CMK (cell line): ENCODE measurements at regions not wholly inside any gene's neighbourhood (a gene's known extent, or its start where the extent isn't known, plus 50 kb on each side); places are given as distances from the start of the nearest gene placed in this dataset.

Experiments used
- DNase-seq: peaks from one replicate; pipeline ENCODE4 v3.0.0-alpha.2; 2010; ENCODE audit warnings: low read depth

DNA sequence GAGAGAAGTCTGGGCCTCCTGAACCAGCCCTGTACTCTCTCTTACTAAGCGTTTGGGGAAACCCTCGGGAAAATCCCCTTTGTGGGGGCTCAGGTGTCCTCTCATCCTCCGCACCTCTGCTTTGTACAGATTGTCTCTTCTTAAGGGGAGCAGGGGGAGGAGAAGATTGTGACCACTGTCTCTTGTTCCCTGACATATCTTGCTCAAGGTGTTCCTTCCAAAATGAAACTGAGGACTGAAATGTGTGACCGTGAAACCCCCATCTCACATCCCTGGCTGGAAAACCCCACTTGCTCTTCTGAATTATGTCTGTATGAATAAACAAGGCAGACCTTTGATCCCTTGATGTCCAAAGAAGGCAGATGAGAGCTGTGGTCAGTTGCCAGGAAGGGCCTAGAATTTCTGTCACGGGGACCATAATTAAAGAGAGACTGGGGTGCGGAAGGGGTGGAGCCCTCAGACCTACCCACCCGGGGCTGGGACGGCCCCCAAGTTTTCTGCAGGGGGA lies 369.8 kb downstream of the AACS start:
- DNase-seq = no peak

DNA sequence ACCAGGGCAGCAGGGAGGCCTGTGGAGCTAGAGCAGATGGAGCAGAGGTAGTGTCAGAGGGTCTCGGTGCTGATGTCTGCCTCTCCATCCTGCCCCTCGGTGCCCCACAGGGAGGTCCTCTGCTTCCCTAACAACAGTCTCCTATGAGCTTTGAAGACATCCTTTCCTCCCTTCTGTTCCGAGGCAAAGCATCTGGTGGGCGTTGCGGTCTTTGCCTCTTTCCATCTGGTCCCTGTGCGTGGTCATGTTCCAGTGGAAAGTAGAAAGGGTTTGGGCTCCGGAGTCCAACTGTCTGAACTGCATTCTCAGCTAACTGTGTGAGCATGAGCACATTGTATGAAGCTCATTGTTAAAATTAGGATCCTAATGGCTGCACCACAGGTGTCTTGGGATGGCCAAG lies 370.6 kb downstream of the AACS start:
- DNase-seq = no peak

DNA sequence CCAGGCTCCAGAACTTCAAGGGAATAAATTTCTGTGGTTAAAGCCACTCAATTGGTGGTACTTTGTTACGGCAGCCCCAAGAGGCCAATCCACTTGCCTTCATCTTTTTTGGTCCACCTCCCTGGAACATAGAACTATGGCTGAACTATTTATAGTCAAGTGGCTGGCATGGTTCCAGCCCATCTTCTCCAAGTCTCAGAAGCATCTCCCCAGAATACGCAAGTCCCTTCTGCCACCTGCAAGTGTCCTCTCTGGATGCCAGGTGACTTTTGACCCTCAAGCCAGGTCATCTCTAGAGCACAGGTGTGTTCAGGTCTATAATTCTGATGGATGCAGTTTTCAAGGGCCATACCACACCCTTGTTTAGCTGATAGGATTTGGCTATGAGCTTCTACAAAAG lies 371.5 kb downstream of the AACS start:
- no peak for DNase-seq

DNA sequence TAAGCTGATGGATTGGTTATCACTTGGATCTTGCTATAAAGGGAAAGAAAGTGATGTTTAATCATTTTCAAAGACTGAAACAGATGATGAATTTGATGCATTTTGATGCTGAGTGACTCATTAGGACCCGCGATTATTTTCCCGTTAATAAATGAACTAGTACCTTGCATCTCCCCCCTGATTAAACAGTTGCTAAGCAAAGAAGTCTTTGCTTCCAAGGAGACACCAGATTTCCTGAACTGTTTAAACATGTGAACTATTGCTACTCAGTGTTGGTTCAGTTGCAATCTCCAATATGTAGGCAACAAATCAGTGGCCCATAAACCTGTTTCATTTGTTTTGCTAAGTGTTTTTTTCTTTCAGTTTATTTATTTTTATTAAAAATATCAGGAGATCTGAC lies 375.2 kb downstream of the AACS start:
- DNase-seq = no peak

DNA sequence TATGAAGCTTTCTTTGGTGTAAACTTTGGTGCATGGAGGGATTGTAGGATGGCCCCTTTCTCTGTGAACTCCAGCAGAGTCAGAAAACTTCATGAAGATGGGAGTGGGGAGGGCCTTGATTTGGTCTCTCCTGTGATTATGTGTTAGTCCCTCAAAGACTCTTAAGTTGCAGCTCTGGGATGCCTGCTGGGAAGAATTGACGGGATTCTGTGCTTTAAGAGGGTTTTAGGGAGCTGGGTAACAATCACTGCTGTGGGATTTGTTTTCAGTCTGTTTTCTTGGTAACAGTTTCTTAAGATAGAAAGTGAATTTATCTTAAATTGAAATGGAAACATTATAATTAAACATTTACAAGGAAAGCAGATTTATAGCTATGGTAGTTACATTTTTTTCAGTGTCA lies 378.1 kb downstream of the AACS start:
- no peak for DNase-seq

DNA sequence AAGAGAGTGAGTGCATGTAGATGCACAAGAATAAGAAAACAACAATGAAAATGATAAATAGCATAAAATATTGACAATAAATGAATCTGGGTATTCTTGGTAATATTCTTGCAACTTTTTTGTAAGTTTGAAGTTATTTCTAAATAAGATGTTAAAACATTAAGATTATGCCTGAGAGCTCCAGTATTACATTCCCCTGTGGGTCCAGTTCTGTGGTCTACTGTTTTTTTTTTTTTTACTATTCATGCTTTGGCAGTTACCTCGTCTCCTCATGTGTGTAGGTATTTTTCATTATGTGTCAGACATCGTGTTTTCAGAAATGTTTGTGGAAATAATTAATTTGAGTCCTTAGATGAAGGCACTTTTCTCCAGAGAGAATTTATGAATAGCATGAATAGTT lies 386.2 kb downstream of the AACS start:
- DNase-seq = no peak

DNA sequence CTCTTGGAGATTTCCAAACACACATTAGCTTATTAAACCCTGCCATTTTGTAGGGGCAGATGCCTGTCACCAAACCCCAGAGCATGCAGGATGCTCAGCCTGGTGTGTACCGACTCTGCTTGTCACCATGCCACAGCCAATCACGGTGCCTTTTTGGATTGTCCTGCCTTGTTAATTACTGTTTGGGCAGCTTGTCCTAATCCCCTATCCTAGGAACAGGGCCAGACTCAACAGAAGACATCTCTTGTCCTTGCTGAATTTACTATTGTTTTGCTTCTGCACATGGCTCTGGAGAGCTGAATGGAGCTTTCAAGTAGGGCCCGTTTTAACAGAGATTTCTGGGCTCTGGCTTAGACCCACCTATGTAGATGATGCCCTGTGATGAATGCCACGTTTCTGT lies 388.5 kb downstream of the AACS start:
- DNase-seq = no peak

DNA sequence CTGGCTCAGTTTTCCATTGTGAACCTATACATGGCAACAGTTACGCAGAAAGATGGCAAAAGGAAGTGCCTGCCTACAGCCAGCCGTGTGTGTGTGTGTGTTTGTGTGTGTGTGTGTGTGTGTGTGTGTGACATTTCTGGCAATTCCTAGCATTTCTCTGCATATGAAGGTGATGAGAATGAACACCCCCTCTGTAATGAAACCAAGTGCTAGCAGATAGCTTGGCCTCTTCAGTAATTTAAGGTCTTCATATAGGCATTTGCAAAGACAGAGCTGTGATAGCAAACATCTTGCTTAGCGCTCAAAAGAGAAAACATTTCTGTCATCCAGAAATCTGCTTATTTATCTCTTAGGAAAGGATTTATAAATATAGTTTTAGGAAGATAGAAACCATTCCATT lies 389.1 kb downstream of the AACS start:
- no peak for DNase-seq

DNA sequence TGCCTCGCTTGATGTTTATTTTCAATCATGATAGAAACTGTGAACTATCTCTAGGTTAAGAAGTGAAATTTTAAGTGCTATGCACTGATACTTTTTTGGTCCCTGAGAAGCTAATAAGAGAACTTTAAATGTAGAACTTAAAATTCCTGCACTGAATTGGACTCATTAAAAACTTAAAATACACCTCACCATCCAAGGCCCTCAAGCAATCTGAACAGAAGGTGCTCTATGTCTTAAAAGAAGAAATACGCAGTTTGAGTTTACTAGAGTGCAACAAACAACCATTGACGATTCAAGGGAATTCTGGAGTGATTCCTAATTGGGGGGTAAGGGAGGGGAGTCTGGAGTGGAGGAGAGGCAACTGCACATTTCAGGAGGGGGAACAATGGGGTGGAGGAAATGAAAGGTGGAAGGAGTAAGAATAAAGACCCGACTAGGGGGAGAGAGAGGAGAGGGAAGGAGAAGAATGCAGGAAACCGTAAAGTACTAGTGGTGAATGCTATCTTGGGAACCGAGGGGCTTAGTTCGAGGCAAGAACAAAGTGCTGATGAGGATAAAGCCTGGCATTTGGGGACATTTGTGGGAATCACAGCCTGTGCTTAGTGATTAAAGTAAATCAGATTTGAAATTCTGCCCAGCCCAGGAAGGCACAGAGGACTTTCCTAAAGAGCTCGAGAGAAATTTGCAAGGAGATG lies 389.7 kb downstream of the AACS start:
- DNase-seq = no peak

DNA sequence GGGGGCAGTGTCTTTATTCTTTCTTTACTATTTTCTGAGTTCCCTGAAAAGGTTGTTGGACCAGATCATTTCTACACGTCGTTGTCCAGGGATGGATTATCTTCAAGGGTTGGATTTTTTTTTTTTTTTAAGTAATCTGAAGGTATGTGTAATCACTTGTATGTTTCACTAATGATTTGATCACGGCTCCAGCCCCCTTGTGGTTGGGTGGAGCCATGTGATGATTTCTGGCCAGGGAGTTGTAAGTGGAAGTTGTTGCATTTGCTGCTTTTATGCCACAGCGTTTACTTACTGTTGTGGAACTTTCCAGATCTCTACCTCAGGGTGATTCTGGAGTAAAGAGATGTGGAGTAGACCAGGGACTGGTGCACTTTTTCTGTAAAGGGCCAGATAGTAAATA lies 390.3 kb downstream of the AACS start:
- DNase-seq = no peak

DNA sequence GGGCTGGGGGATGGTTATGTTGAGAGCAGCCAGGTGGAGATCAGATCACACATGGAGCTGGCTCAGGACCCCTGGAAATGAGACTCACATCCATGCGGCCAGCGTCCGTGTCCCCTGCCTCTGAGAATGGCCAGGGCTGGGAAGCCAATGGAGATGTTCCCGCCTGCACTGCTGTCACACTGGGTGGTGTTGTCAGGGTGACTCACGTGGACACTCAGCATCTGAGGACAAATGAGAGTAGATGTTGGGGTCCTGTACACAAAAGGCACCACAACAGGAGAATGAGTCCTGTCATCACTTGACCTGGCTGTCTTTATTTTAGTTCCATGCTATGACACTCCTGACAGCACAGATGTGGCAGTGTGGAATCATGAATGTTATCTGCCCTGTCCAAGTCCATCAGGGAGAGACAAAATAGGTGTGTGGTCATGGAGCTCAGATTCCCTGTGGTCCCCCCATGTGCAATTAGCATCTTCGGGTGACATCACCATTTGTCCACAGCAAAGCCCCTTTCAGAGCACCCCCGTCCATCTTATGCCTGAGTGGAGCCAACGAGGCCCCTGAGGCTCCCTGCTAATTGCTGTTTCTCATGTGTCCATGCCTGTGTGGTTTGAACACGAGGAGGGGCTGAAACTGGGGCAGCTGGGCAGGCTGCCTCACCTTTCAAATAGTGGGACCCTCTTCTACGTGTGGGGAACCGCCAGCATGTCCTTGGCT lies 393.5 kb downstream of the AACS start:
- DNase-seq = no peak

DNA sequence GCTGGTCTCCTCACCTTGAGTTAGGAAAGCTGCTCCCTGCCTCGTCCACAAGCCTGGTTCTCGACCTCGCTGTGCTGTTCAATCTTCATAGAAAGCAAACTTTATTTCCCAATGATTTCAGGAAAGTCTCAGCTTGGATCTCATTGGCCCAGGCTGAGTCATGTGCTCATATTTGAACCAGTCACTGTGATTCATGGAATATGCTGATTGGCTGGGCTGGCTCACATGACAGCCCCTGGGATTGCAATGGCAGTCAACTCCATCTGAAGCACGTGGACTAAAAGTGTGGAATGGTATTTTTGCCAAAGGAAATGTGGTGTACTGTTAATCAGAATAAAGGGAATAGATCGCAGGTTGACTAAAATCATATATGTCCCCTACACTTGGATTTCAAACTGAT lies 396.6 kb downstream of the AACS start:
- DNase-seq = no peak

DNA sequence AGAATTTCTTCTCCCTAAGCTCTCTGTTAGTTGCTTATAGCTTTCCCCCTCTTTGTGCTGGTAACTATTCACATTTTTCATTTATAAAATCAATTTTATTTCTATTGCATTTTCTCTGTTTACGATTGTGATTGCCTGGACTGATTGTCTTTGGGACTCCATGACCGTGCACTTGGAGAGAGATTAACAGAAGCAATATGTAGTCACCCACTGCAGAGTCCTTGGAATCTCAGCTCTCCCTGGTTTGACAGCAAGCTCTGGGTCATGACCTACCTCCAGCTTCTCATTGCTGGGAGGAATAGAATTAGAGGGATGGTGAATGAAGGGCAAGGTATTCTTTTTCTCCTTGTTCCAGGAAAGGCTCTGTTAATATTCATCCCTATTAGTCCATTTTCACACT lies 398.2 kb downstream of the AACS start:
- no peak for DNase-seq

DNA sequence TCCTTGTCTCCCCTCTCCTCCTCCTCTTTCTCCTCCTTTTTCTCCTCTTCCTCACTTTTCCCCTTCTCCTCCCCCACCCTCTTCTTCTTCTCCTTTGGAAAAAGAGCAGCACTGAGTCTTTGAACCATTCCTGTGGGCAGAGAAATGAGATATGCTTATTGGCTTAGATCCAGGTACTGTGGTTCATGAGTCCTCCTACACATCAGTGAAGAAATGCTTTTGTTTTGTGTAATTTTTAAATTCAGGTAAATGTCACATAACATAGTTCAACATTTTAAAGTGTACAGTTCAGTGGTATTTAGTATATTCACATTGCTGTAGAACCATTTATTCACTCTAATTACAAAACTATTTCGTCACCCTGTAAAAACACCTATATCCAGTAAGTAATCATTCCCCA lies 402.1 kb downstream of the AACS start:
- no peak for DNase-seq

DNA sequence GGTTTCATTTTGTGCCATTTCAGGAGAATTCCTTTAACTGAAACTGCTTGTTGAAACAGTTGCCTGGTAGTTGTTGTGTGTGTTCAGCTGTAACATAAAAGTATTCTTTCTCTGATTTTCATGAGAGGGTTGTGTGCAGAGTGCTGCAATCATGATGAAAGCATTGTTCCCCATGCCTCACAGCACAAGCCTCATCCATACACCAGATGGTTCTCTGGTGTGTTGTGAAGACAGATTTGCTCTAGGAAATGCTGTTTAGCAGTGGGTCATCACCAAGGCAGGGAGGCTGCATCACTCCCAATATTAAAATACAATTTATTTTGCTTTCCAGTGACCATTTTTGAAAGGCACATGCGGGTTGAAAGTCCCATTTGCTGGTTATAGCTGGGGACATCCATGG lies 404.4 kb downstream of the AACS start:
- DNase-seq = no peak

DNA sequence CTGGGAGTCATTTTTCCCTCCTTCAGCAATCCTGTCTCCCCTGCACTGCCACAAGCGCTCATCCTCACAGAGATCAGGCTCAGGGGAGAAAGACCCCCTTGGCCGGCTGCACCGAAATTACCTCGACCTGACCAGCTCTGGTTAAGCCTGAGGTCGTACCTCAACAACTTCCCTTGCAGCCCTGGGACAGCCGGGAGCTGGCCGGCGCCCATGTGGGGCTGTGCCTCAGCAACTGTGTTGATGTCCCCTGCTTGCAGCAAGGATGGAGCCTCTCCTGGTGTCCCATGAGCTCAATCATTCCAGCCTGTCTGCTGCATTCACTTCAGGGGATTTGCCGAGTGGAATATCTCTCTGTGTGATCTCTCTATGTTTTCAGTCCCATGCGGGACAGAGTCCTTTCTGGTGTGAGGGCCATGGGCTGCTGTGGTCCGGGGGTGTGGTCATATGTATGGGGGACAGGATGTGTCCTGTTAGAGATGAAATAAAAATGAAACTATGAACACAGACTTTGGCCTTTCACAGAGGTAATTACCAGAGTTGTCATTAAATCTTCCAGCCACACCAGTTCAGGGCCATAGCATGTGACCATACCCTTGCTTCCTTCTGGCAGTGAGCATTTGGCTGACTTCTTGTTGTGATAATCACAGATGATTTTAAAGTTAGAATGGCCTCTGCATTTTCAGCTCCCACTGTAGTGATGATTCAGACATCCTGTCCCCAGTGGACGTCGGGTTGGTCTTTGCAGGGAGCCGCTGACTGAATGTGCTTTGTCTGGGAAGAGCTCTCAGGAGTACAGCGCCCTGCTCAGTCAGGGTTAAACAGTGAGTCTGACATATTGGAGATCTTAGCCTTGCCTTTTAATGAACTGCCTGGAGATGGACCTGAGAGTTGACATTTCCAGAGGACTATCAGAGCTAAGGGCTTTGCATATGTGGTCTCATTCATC lies 405.9 kb downstream of the AACS start:
- no peak for DNase-seq

DNA sequence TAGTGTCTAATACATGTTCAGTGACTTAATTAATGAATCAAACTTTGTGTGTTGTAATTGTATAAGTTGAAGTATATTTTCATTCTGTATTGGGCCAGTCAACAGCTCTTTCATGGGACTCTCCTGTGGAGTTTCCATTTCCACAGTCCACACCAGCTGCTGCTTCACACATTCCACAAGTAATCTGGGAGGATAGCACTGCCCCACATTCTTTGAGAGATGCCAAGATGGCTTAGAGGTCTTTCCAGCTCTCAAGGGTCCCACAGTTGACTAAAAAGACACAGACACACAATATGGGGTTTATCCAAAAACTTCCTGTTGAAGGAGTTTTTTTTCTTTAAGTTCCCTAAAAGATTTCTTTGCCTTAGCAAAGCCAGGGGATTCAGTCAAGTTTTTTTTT lies 408.3 kb downstream of the AACS start:
- DNase-seq = no peak

DNA sequence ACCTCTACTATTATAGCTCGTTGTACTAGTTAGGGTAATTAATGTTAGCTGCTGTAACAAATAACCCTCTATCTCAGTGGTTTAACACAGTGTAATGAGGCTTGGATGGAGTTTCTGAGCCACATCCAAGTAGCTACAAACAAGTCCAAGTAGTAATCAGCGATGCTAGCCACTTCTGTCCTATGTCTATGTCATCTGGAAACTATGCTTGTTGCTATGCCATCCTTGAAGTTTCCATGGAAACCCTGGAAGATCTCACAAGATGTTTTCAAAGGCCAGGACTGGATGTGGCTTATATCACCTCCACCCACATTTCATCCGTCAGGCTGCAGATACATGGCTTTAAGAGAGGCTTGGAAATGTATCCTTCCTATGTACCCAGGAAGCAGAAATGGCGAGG lies 422.1 kb downstream of the AACS start:
- DNase-seq = no peak

DNA sequence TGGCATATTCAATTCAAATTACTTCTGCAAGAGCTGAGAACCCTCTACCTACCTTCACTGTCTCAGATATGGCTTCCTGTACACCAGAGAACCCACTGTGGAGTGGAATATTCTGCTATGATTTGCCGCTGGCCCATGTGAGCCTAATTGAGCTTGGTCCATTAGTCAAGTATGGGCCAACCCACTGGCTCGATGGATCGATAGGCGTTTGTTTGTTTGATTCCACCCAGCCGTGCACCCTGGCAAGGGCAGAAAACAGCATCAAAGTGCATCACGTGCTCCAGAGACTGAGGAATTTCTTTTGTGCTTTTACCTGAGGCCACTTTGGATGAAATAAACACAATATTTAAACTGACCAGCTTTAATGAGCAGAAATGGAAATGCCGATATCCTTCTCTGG lies 426.3 kb downstream of the AACS start:
- DNase-seq = no peak

DNA sequence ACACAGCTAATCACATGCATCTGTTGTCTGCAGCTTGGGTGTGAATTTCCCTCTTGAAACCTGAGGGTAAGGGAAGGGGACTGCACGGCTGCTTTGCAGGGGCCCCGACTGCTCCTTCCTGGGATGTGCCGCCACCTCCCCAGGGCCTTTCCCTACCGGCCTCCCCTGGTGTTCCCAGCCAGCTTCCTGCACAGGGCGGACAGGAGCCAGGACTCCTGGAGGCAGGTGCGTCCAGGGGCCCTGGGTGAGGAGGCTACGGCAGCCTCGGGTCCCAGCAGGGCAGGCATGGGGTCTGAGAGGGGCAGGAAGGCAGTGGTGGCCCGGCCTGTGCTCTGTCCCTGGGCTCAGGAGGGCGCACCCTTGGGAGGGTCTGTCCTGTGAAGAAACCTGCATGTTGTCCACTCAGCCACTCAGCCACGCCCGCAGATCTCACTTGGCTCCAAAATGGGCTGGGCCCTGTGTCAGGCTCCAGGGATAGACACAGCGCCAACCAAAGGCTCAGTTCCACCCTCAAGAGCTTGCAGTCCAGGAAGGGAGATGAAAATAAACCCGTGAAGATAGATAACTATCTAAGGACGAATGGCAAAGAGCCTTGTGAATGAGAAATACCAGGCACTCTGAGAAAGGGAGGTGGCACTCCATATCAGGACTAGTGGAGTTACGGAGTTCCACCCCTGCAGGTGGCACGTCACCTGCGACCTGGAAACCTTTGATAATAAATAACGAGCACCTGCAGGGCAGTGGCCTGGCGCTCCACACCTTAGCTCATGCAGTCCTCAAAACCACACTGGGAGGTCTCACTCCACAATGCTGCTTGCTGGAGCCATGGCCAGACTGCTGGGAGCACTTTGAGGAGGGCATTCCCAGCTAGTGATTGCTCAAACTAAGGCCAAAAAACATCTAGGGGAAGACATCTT lies 427.4 kb downstream of the AACS start:
- no peak for DNase-seq

DNA sequence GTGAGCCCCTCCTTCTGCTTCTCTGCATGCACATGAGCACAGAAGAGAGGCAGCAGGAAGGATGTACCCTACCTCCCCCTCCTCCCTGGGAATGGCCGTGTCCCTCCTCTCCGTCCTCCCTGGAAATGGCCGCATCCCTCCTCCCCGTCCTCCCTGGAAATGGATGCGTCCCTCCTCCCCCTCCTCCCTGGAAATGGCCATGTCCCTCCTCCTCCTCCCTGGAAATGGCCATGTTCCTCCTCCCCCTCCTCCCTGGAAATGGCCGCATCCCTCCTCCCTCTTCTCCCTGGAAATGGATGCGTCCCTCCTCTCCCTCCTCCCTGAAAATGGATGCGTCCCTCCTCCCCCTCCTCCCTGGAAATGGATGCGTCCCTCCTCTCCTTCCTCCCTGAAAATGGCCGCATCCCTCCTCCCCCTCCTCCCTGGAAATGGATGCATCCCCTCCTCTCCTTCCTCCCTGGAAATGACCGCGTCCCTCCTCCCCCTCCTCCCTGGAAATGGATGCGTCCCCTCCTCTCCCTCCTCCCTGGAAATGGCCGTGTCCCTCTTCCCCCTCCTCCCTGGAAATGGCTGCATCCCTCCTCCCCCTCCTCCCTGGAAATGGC lies 428.6 kb downstream of the AACS start:
- DNase-seq = no peak
